ENCODE measurements at regions not wholly inside any gene's neighbourhood (a gene's known extent, or its start where the extent isn't known, plus 50 kb on each side); places are given as distances from the start of the nearest gene placed in this dataset.
A peak's percentile ranks its signal among the peaks of the same experiment; 100 is the strongest.

DNA sequence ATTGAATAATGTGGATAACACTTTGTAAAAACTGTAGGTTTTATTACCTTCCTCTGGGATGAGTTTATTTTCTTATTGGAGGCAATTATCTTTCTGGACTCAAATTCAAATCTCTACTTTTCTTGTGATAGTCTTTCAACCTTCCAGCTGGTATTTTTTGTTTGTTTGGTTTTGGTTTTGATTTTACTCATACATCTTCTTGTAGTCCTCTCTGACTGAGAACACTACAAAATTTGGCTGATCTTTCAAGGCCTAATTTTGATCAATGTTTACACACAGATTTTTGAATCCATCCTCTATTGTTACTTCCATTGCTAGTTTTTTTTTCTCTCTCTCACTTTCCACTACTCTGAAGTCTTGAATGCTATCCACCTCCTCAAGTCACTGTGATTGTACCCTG lies 303.8 kb upstream of the NECTIN3 start:
- DNase-seq (ENCODE audit: low read depth, low spot score) = no peak
- H3K4me3 ChIP-seq (ENCODE audit: low read length) = no peak overlapping the region

DNA sequence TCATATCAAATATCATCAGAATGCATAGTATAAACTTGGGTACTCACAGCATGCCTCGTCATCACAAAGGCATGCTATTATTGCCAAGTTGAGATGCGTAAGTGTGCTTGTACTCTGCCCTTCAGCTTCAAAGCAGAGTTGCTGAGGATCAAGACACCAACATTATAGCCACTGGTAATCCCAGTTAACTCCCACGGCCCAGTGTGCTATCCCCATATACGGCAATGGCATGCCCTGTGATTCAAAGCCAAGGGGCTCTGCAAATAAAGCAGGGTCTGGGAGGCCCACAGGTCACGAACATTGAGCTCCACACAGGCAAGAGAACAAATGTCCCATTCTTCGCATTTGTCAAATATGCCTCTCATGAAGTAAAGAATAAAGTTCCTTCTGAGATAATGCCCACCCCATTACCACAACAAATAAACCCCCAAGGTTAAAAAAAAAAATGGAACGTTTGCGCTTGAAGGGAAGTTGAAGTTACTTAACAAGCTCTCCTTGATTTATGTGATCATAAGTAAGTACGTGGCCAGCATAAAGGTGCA lies 298.1 kb upstream of the NECTIN3 start:
- peak; percentile 22 for DNase-seq (ENCODE audit: low read depth, low spot score)
- no peak overlapping the region for H3K4me3 ChIP-seq (ENCODE audit: low read length)

DNA sequence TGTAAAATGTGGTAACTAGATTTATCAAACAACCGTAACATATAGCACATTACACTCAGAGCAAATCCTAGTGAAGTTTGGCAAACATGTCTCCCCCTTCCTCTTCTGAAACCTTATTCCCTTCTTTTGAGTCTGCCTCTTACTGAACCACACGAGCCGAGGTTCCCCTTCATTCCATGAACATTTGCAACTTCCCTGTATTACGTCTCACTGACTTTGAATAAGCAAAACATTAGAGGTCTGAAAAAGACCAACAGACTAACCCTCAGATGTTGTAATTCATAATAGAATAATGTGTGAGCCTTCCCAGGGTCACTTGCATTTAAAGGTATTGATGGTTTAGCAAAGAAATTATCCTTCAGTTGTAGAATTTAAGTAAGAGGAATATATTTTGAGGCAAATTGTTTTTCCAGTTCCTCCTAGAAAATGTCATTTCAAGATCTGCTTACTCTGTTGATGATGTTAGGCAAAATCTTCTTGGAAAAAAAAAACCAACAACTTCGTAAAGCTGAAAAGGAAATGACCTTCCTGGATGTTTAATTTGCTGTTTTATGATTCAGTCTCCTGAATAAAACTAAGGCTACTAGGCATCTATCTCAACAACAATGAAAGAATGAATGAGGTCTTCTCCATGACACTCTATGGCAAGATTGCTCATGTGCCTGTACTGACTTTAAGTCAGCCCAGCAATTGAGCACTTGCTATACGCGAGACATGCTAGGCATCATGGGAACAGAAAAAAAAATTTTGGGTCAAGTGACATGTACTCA lies 296.9 kb upstream of the NECTIN3 start:
- no peak overlapping the region for H3K4me3 ChIP-seq (ENCODE audit: low read length)
- no peak for DNase-seq (ENCODE audit: low read depth, low spot score)

DNA sequence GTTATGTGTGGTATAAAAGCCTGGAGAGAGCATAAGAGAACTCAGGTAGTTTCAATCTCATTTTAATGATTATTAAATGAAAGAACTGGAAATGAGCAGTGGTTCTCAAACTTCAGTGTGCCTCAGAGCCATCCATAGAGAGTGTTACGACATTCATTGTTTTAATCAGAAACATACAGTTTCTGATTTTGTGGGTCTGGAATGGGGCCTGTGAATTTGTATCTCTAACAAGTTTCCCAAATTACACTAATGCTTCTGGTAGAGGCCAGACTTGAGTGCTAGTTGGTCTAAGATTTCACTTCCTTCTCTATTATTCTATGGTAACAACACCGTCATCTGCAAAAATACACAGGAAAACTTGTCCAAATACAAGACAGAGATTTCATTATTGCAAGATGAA lies 292.0 kb upstream of the NECTIN3 start:
- DNase-seq (ENCODE audit: low read depth, low spot score) = no peak
- no peak overlapping the region for H3K4me3 ChIP-seq (ENCODE audit: low read length)

DNA sequence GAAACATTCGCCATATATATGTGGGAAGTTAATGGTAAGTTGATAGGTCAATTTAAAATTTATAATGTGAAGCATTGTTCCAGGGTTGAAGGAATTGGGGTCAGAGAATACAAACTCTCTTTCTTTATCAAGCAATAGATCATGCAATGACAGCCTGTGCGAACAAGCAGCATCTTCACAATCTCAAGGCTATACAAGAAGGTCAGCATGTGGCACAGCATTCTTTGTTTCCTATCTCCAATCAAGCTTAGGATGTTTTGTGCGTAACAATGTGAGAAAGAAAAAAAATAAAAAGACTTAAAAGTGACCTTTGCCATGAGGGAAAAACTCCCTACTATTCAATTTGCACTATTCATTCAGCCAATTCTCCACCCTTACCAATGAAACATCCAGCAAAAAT lies 288.1 kb upstream of the NECTIN3 start:
- no peak overlapping the region for H3K4me3 ChIP-seq (ENCODE audit: low read length)
- DNase-seq (ENCODE audit: low read depth, low spot score) = no peak

DNA sequence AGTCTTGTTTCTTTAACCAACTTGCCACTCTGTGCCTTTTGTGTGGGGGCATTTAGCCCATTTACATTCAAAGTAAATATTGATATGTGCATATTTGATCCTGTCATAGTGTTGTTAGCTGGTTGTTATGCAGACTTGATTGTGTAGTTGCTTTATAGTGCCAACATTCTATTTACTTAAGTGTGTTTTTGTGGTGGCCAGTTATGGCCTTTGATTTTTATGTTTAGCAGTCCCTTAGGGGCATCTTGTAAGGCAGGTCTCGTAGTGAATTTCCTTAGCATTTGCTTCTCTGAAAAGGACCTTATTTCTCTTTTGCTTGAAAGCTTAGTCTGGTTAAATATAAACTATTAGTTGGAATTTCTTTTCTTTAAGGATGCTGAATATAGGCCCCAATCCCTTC lies 282.8 kb upstream of the NECTIN3 start:
- H3K4me3 ChIP-seq (ENCODE audit: low read length) = no peak overlapping the region
- no peak for DNase-seq (ENCODE audit: low read depth, low spot score)

DNA sequence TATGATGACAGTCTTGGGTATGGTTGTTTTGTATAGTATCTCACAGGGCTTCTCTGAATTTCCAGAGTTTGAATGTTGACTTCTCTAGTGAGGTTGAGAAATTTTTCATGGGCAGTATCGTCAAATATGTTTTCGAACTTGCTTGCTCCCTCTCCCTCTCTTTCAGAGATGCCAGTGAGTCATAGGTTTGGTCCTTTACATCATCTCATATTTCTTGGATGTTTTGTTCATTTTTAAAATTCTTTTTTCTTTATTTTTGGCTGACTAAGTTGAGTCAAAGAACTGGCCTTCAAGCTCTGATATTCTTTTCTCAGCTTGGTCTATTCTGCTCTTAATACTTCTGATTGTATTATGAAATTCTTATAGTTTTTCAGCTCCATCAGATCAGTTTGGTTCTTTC lies 282.3 kb upstream of the NECTIN3 start:
- no peak for DNase-seq (ENCODE audit: low read depth, low spot score)

DNA sequence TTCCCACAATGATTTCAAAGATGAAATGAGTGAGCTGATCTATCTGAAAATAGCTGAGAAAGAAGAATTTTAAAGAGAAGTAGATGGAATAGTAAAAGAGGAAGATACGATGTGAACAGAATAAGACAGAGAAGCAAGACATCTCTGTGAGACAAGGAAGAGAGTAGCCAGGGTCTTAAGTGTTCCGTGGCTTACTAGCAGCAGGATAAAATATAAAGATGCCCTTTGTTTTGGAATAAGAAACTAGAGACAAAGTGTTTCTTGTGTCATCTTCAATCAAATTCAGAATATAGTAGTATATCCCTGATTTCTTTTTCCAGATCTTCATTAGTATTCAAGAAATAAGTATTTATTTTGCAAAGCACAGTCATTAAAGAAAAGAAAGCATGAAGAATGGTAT lies 281.0 kb upstream of the NECTIN3 start:
- no peak for DNase-seq (ENCODE audit: low read depth, low spot score)
- H3K4me3 ChIP-seq (ENCODE audit: low read length) = no peak overlapping the region

More for the DNA sequence above, 282.3 kb upstream of the NECTIN3 start:
- H3K4me3 ChIP-seq (ENCODE audit: low read length) = no peak overlapping the region

DNA sequence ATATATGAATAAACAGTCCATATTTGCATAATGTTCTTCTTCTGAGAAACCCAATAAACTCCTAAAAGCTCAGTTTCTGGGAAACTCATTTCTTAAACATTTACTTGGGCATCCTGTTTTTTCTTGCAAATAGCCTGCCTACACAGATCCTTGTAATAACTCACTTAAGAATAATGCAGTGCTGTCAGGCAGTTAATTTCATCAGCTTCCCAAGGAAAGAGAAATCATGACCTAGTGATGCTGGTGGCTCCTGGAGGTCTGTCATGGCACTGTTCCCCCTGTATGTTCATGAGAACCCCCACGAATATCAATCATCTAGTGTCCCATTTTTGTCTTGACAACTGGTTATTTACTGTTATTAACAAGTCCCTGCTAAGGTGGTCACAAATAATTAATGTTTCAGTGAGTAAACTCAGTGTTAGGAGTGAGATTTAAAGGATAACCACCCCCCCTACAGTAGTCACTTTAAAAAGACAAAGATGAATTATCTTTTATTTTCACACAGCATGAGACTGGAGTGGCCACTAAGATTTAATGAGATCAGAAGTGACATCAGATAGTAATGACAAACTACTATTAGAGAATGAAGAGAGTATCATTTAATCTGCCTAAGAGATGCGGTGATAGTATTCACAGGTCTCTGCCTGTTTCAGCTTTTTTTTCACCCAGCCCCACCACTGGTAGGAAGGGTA lies 279.5 kb upstream of the NECTIN3 start:
- no peak overlapping the region for H3K4me3 ChIP-seq (ENCODE audit: low read length)
- DNase-seq (ENCODE audit: low read depth, low spot score) = no peak

DNA sequence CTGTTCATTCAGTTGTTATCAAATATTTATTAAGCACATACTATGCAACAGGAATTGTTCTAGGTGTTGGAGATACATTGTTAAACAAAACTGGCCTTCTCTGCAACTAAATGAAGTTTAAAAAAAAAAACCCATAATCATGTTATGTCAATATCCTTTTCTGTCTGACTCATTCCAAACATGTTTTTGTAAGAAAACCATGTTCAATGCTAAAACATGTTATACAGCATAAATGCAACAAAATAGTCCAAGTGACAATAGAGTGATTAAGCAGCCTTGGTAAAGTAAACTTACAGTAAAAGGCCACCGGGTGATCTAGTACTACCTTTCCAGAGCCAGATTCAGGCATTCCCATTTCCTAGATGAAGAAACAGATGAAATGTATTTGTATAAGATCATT lies 278.0 kb upstream of the NECTIN3 start:
- H3K4me3 ChIP-seq (ENCODE audit: low read length) = no peak overlapping the region
- no peak for DNase-seq (ENCODE audit: low read depth, low spot score)

DNA sequence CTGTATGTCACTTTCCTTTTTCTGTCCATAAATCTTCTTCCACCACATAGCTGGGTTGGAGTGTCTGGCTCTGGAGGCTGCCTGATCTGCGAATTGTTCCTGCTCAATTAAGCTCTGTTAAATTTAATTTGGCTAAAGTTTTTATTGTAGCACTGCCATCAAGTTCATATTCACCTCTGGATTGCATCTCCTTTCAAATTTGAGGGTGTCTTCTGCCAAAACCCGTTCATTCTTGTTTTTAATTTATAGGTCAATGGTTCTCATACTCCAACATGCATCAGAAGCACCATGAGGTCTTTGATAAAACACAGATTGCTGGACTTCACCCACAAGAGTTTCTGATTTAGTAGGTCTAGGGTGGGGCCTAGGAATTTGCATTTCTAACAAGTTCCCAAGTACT lies 276.5 kb upstream of the NECTIN3 start:
- no peak overlapping the region for H3K4me3 ChIP-seq (ENCODE audit: low read length)
- DNase-seq (ENCODE audit: low read depth, low spot score) = no peak

DNA sequence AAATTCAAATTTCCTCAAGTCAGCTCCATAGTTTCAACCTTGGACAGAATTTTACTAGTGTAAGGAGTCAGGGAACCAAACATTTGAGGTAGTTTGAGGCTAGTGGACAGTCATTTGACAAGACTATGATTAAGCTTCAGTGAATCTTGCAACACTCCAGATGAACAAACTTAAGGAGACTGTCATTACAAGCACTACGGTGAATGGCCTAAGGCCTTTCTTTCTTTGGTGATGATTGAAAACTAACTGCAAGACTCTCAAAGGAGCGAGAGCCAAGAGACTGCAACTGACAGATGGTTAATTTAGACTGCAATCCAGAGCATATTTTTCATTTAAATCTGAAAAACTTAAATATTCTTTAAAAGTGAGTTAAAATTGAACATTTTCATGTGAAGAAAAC lies 272.3 kb upstream of the NECTIN3 start:
- H3K4me3 ChIP-seq (ENCODE audit: low read length) = no peak overlapping the region
- DNase-seq (ENCODE audit: low read depth, low spot score) = no peak

DNA sequence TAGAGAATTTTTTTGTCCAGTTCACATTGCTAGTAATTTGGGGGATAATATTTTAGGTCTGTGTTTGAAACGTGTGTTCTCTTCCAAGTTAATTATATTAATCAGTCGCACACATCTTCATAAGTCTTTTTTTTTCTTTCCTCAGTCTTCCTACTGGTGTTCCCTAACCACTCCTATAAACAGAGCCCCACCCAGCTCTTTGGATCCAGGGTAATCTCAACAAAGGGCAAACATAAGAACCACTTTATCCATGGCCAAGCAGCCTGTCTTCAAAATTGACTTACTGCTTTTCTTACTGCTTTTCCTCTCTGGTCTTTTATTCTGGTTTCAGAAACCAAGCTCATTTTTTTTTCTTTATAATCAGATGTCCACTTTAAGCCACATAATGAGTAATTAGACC lies 266.8 kb upstream of the NECTIN3 start:
- DNase-seq (ENCODE audit: low read depth, low spot score) = no peak
- H3K4me3 ChIP-seq (ENCODE audit: low read length) = no peak overlapping the region

DNA sequence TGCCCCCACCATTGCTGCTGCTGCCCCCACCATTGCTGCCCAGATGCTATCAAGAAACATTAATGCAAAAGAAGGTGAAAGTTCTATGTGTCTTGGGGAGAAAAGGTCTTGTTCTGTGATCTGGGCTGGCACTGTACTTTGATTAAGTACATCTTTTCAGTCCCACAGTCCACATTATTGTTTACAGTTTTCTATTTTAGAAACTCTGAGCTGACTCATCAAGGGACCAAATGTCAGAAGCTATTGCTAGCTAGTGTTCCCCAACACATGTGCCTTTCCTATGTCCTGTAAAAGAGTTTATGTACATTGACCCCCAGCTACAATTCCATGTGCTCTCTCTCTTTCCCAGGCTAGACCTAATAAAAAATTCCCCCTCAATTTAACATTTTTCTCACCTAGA lies 264.7 kb upstream of the NECTIN3 start:
- no peak overlapping the region for H3K4me3 ChIP-seq (ENCODE audit: low read length)
- no peak for DNase-seq (ENCODE audit: low read depth, low spot score)

DNA sequence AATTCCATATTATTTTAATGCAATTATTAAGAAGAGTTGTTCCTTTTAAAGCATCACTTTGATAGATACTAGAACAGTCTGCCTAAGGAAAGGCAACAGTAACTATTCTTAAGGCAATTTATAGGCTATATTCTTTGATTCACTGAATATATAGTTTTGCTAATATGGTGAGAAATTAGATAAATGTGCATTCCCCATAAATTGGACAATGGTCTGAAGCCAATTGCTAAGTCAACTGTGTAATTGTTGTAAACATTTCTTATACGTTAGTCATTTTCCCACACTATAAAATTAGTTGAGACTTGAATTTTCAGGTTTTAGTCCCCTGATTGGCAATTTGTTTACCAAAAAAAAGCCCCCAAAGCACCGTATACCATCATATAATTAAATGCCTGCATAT lies 263.0 kb upstream of the NECTIN3 start:
- no peak for DNase-seq (ENCODE audit: low read depth, low spot score)
- H3K4me3 ChIP-seq (ENCODE audit: low read length) = no peak overlapping the region

DNA sequence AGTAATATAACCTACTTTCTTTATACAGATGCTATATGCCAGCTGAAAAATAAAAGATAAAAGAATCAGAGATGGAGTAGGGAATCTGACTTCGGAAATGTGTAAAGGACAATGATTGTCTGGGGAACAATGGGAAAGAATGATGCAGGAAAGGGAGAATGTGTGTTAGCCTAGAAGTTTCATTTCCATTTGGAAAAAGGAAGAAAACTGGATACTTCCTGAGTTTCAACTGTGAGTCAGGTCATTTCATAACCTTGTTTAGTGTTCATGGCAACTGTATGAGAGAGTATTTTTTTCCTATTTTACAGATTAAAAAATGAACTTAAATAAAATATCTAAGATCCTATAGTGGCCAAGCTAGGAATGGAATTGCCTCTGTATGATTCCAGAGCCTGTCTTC lies 261.3 kb upstream of the NECTIN3 start:
- no peak for DNase-seq (ENCODE audit: low read depth, low spot score)
- H3K4me3 ChIP-seq (ENCODE audit: low read length) = no peak overlapping the region

DNA sequence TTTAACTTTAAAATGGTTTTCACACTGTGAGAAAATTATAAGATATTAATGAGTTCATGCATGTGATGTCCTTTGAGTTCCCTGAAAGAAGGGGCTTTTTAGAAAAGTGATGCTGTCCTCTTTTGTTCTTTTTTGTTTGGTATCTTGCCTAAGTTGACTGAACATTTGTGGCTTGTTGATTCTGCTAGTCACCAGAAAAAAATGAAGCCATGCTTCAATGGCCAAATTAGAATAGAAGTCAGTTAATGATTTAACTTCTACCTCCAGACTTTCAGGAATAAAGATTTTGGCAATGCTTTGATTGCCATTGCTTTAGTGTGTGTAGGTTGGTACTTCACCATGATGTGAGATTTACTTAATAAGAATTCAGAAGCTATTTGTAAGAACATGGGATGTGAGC lies 260.6 kb upstream of the NECTIN3 start:
- no peak overlapping the region for H3K4me3 ChIP-seq (ENCODE audit: low read length)
- DNase-seq (ENCODE audit: low read depth, low spot score) = no peak

DNA sequence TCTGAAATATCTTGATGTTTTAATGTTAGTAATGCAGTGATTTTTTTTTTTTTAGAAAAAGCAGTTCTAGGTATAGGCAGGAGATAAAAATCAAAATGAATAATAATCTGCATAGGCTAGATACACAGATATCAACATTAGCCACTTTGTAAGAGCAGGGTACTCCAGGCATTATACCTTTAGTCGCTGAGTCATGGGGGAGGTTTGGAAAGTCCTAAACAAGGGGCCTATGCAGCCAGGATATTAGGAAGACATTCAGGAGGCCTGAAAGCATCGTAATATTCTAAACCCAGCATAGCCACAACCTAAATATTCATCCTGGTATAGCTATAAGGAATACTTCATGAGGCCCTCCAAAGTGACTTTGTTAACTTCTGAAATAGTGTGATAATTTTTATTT lies 258.1 kb upstream of the NECTIN3 start:
- H3K4me3 ChIP-seq (ENCODE audit: low read length) = no peak overlapping the region

DNA sequence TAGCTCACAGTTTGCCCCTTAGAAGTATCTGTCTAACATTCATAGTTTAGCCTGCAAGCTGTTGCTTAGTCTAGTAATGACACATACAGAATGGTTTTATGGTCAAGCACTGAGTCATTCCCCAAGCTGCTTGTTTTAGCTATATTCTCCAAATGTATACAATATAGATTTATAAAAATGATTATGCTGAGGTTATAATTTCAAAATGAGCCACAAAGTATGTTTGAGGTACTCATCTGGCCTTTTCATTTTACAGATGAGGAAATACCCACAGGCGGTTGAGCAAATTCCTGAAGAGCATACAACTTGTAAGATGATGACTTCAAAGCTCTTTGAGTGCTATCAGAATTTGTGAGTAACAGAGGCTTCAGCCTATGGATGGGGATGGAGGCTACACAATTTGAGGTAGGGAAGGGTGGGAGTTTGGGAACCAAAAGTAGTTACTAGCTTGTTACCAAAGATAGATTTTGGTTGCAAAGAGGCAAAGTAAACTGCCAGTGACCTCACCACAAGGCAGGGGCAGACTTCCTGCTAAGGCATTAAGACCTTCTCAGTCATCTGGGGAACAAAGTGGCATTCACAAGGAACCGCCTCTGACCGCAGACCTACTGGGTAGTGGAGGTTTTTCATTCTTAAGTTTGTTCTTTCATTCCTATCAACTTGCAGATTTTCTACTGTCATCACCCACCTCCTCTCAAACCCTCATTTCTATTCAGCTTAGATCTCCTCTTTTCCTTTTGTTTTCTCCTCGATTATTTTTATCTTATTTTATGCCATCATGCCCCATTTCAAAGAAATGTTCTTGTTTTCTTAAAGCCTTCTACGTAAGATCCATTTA lies 257.2 kb upstream of the NECTIN3 start:
- DNase-seq (ENCODE audit: low read depth, low spot score) = peak; percentile 85
- 0 out of 2 replicates have a peak overlapping the region, but pooled peaks have one; percentile 2 for H3K4me3 ChIP-seq (ENCODE audit: low read length)

More for the DNA sequence above, 258.1 kb upstream of the NECTIN3 start:
- DNase-seq (ENCODE audit: low read depth, low spot score) = no peak
